NT2/D1 (cell line): ENCODE measurements at regions not wholly inside any gene's neighbourhood (a gene's known extent, or its start where the extent isn't known, plus 50 kb on each side); places are given as distances from the start of the nearest gene placed in this dataset.

Experiments used
- SUZ12 ChIP-seq: IDR thresholded peaks from 2 replicates; pipeline ENCODE4 v1.6.1; 2011; ENCODE audit not compliant: insufficient read length, insufficient read depth; ENCODE audit errors: extremely low read depth
- YY1 ChIP-seq: IDR thresholded peaks from 2 replicates; pipeline ENCODE4 v1.6.1; 2011; ENCODE audit not compliant: insufficient read length, insufficient read depth
- ZNF274 ChIP-seq: IDR thresholded peaks from 2 replicates; pipeline ENCODE4 v1.6.1; 2011; ENCODE audit warnings: mild to moderate bottlenecking, low read depth, low read length

- TF ChIP-seq ZNF274, result no peak
- TF ChIP-seq SUZ12, result no peak
- no peak for TF ChIP-seq YY1
These were observed 132.5 kb upstream of the SLC45A1 start for GRCh38 chr1:8185400-8185799.
